ENCODE measurements at regions not wholly inside any gene's neighbourhood (a gene's known extent, or its start where the extent isn't known, plus 50 kb on each side); places are given as distances from the start of the nearest gene placed in this dataset.

- WGBS: 30% methylated on average over 3 of the region's 3 CpGs
- H3K9me3 ChIP-seq (ENCODE audit: control insufficient read depth in 4 of 4, low read length in 3 of 4): no peaks in the 10 kb centered on the region
- TF ChIP-seq TAF1 (conservative IDR thresholded peaks at IDR 0.05) (no peak), FOXA2 (IDR thresholded peaks at IDR 0.05) (no peak), CTCF (IDR thresholded peaks at IDR 0.05; ENCODE audit: low read depth, low read length, missing input control) (peak; percentile 8), RAD21 (IDR thresholded peaks at IDR 0.05) (peak in 1 of 2 donors; percentile 25), GABPA (IDR thresholded peaks at IDR 0.05 in 1 of 2, conservative IDR thresholded peaks at IDR 0.05 in 1 of 2) (no peak)
These were observed 139.1 kb upstream of the BDNF start for GRCh38 chr11:27839226-27839913.

GRCh38 chr11:27838674-27839073 is 138.4 kb upstream of the BDNF start:
- no peak for TF ChIP-seq ZBTB33 (IDR thresholded peaks at IDR 0.05)
- no peak for TF ChIP-seq SP1 (IDR thresholded peaks at IDR 0.05)
- TF ChIP-seq EGR1 (IDR thresholded peaks at IDR 0.05; ENCODE audit: low read depth in 2 of 2): no peak
- no peak for TF ChIP-seq ATF3 (IDR thresholded peaks at IDR 0.05)
- TF ChIP-seq JUND (IDR thresholded peaks at IDR 0.05): no peak
- TF ChIP-seq CTCF (IDR thresholded peaks at IDR 0.05; ENCODE audit: low read depth, low read length, missing input control): no peak
- TF ChIP-seq RXRA (IDR thresholded peaks at IDR 0.05): no peak
- TF ChIP-seq FOXA2 (IDR thresholded peaks at IDR 0.05): no peak
- TF ChIP-seq RAD21 (IDR thresholded peaks at IDR 0.05): no peak
- no peak for TF ChIP-seq FOXA1 (IDR thresholded peaks at IDR 0.05)
- no peak for TF ChIP-seq REST (IDR thresholded peaks at IDR 0.05)
- TF ChIP-seq TAF1 (conservative IDR thresholded peaks at IDR 0.05): no peak
- H3K9ac ChIP-seq (ENCODE audit: low read depth in 1 of 2, low read length in 2 of 2): no peak overlapping the region
- H3K27me3 ChIP-seq (ENCODE audit: control insufficient read depth in 4 of 4, insufficient read depth in 4 of 4, low read length in 3 of 4): no peaks in the 10 kb centered on the region
- H3K9me3 ChIP-seq (ENCODE audit: control insufficient read depth in 4 of 4, low read length in 3 of 4): no peaks in the 10 kb centered on the region
- no peaks in the 10 kb centered on the region for H3K36me3 ChIP-seq (ENCODE audit: control insufficient read depth in 4 of 4, insufficient read depth in 3 of 4, low read depth in 1 of 4, low read length in 3 of 4)
- 39% methylated on average over 6 of the region's 6 CpGs for WGBS
- no peak overlapping the region for H3K27ac ChIP-seq (ENCODE audit: low read depth in 1 of 2, low read length in 2 of 2)
- DNase-seq (ENCODE audit: low spot score): no peak
- H3K4me3 ChIP-seq (ENCODE audit: low read depth in 1 of 3, low read length in 3 of 3): no peak overlapping the region
- H3K4me1 ChIP-seq (ENCODE audit: control insufficient read depth in 4 of 4, insufficient read depth in 4 of 4, low read length in 3 of 4): no peaks in the 10 kb centered on the region

More at GRCh38 chr11:27839226-27839913, 139.1 kb upstream of the BDNF start:
- Histone ChIP-seq H3K27ac (ENCODE audit: low read depth in 1 of 2, low read length in 2 of 2) (no peak overlapping the region), H3K36me3 (ENCODE audit: control insufficient read depth in 4 of 4, insufficient read depth in 3 of 4, low read depth in 1 of 4, low read length in 3 of 4) (no peaks in the 10 kb centered on the region), H3K4me3 (ENCODE audit: low read depth in 1 of 3, low read length in 3 of 3) (no peak overlapping the region), H3K4me1 (ENCODE audit: control insufficient read depth in 4 of 4, insufficient read depth in 4 of 4, low read length in 3 of 4) (no peaks in the 10 kb centered on the region), H3K27me3 (ENCODE audit: control insufficient read depth in 4 of 4, insufficient read depth in 4 of 4, low read length in 3 of 4) (no peaks in the 10 kb centered on the region), H3K9ac (ENCODE audit: low read depth in 1 of 2, low read length in 2 of 2) (no peak overlapping the region)
- DNase-seq (ENCODE audit: low spot score): no peak

All from liver (tissue), 8 donors.